Kidney epithelial cell (primary cell): ENCODE measurements at regions not wholly inside any gene's neighbourhood (a gene's known extent, or its start where the extent isn't known, plus 50 kb on each side); places are given as distances from the start of the nearest gene placed in this dataset.

Experiments used
- DNase-seq: peaks from one replicate; pipeline ENCODE4 v3.0.0-alpha.2; 2010; ENCODE audit warnings: low read depth
- H3K27me3 ChIP-seq: 2 replicates; pipeline ENCODE4 v1.6.0; 2011; ENCODE audit warnings: low read length; ENCODE audit not compliant: control insufficient read depth, insufficient read depth
- H3K36me3 ChIP-seq: 2 replicates; pipeline ENCODE4 v1.5.1; 2011; ENCODE audit warnings: low read length; ENCODE audit not compliant: control insufficient read depth, insufficient read depth
- H3K4me3 ChIP-seq: 2 replicates; pipeline ENCODE4 v1.5.1; 2011; ENCODE audit warnings: low read depth, mild to moderate bottlenecking, control low read depth, low read length
- CTCF ChIP-seq: IDR thresholded peaks from 2 replicates; pipeline ENCODE4 v1.5.1; 2011; ENCODE audit warnings: mild to moderate bottlenecking, moderate library complexity, low read length, control low read depth, inconsistent platforms; ENCODE audit not compliant: insufficient read depth, poor library complexity, severe bottlenecking

GRCh38 chr5:108634617-108635288 lies 112.9 kb upstream of the FER start:
- Histone ChIP-seq H3K27me3 (no peaks in the 10 kb centered on the region), H3K4me3 (no peak overlapping the region), H3K36me3 (no peaks in the 10 kb centered on the region)
- TF ChIP-seq CTCF = no peak
- no peak for DNase-seq

GRCh38 chr5:108634010-108634616 lies 113.6 kb upstream of the FER start:
- DNase-seq = no peak
- H3K36me3 ChIP-seq = no peaks in the 10 kb centered on the region
- H3K27me3 ChIP-seq = no peaks in the 10 kb centered on the region
- no peak for TF ChIP-seq CTCF
- no peak overlapping the region for H3K4me3 ChIP-seq

- H3K27me3 ChIP-seq = no peaks in the 10 kb centered on the region
- DNase-seq = no peak
- TF ChIP-seq CTCF = no peak
- H3K4me3 ChIP-seq = no peak overlapping the region
- H3K36me3 ChIP-seq = no peaks in the 10 kb centered on the region
These were observed 117.7 kb upstream of the FER start for GRCh38 chr5:108629779-108630528.

- TF ChIP-seq CTCF = no peak
- Histone ChIP-seq H3K27me3 (no peaks in the 10 kb centered on the region), H3K4me3 (no peak overlapping the region), H3K36me3 (no peaks in the 10 kb centered on the region)
- DNase-seq = no peak
These were observed 122.0 kb upstream of the FER start for GRCh38 chr5:108625654-108626053.

- Histone ChIP-seq H3K36me3 (no peaks in the 10 kb centered on the region), H3K27me3 (no peaks in the 10 kb centered on the region), H3K4me3 (no peak overlapping the region)
- TF ChIP-seq CTCF = no peak
- no peak for DNase-seq
These were observed 123.9 kb upstream of the FER start for GRCh38 chr5:108623826-108624225.
